ENCODE measurements at regions not wholly inside any gene's neighbourhood (a gene's known extent, or its start where the extent isn't known, plus 50 kb on each side); places are given as distances from the start of the nearest gene placed in this dataset.
A peak's percentile ranks its signal among the peaks of the same experiment; 100 is the strongest.

DNA sequence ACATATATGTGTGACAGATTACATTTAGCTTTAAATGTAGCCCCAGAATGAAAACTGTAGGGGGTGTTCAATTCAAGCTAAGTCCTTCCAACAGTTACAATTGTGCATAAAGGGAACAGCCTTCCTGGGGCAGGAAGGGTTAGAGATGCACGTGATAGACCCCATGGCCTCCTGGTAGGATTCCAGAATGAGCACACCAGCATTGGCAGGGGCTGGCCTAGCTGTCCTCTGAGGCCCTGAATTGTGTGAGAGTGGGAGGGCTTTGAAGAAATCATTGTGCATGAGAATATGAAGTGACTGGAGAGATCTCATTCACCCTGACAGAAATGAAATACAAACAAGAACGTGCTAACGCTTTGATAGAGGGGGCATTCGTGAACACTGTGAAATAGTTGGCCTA lies 663.8 kb upstream of the KLF4 start:
- no peak overlapping the region for H3K4me3 ChIP-seq (ENCODE audit: insufficient read depth, low read depth, low read length)
- no peaks in the 10 kb centered on the region for H3K9me3 ChIP-seq (ENCODE audit: control insufficient read depth, low read length)
- H3K36me3 ChIP-seq (ENCODE audit: control insufficient read depth, insufficient read depth, low read length), result no peaks in the 10 kb centered on the region
- H3K27ac ChIP-seq (ENCODE audit: insufficient read depth, low read depth, low read length, poor library complexity, severe bottlenecking), result no peak overlapping the region
- 90 to 92% methylated on average over 4 of the region's 4 CpGs for WGBS, 2 experiments
- H3K4me1 ChIP-seq (ENCODE audit: control insufficient read depth, insufficient read depth, low read length), result no peaks in the 10 kb centered on the region
- H3K27me3 ChIP-seq (ENCODE audit: control insufficient read depth, insufficient read depth, low read length, poor library complexity, severe bottlenecking), result no peaks in the 10 kb centered on the region

DNA sequence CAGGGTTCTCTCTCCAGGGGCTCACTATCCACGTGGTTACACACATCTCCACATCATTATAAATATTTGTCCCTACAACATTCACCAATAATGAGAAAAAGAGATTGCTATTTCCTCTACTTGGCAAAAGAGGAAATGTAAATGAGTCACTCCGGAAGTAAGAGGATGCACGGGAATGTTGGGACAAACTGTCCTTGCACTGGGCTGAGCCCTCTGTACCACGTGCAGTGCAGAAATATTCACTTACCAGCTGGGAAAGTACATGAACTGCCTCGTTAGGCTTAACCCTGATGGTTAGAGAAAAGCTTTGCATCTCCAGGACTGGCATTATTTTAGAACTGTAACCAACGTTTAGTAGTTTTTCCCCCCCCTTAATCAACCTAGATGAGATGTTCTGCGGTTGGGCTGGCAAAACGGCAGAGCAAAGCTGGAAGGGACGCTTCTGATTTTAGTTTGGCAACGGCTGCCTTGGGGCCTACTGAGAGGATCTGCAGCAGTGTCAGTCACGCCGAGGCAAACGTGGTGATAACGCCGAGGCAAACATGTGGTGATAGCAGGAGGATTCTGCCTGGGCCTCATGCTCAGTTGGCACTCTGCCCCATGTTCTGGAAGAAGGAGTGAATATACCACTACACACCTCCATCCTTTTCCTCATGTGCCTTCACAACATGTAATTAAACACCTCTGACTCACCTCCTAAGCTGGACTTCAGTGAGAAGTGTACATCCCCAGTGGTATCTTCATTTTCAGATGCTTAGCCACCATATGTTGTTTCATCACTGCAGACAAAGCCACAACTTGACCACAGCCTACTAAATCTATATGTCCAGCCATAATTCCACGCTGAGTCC lies 661.4 kb upstream of the KLF4 start:
- Histone ChIP-seq H3K4me3 (ENCODE audit: insufficient read depth, low read depth, low read length) (no peak overlapping the region), H3K27me3 (ENCODE audit: control insufficient read depth, insufficient read depth, low read length, poor library complexity, severe bottlenecking) (no peaks in the 10 kb centered on the region), H3K4me1 (ENCODE audit: control insufficient read depth, insufficient read depth, low read length) (no peaks in the 10 kb centered on the region), H3K9me3 (ENCODE audit: control insufficient read depth, low read length) (no peaks in the 10 kb centered on the region), H3K27ac (ENCODE audit: insufficient read depth, low read depth, low read length, poor library complexity, severe bottlenecking) (no peak overlapping the region), H3K36me3 (ENCODE audit: control insufficient read depth, insufficient read depth, low read length) (no peaks in the 10 kb centered on the region)
- 87 to 88% methylated on average over 16 of the region's 16 CpGs for WGBS, 2 experiments

DNA sequence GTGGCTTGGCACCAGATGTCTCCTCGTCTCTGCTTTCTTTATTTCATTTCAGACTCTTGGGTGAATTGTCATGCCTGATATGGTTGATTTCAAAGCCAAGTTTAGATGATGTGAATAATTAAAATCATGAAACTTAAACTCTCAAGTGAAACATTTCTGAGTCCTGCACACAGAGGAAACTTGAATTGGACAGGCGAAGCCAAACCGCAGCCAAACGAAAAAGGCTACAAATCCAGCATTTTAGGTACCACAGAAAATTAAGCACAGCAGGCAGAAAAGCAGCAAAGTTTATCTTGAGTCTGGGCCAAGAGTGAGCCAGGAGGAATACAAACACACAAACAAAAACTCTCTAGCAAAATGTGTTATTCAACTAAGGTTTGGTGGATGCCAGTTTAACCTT lies 659.8 kb upstream of the KLF4 start:
- no peaks in the 10 kb centered on the region for H3K9me3 ChIP-seq (ENCODE audit: control insufficient read depth, low read length)
- H3K36me3 ChIP-seq (ENCODE audit: control insufficient read depth, insufficient read depth, low read length), result no peaks in the 10 kb centered on the region
- H3K27ac ChIP-seq (ENCODE audit: insufficient read depth, low read depth, low read length, poor library complexity, severe bottlenecking), result no peak overlapping the region
- no peaks in the 10 kb centered on the region for H3K27me3 ChIP-seq (ENCODE audit: control insufficient read depth, insufficient read depth, low read length, poor library complexity, severe bottlenecking)
- WGBS, 2 experiments, result 92 to 94% methylated on average over 4 of the region's 4 CpGs
- no peak overlapping the region for H3K4me3 ChIP-seq (ENCODE audit: insufficient read depth, low read depth, low read length)
- H3K4me1 ChIP-seq (ENCODE audit: control insufficient read depth, insufficient read depth, low read length), result no peaks in the 10 kb centered on the region

- Histone ChIP-seq H3K27me3 (ENCODE audit: control insufficient read depth, insufficient read depth, low read length, poor library complexity, severe bottlenecking) (no peaks in the 10 kb centered on the region), H3K9me3 (ENCODE audit: control insufficient read depth, low read length) (no peaks in the 10 kb centered on the region), H3K4me1 (ENCODE audit: control insufficient read depth, insufficient read depth, low read length) (peaks cover 10% of the 10 kb centered on the region), H3K36me3 (ENCODE audit: control insufficient read depth, insufficient read depth, low read length) (no peaks in the 10 kb centered on the region), H3K27ac (ENCODE audit: insufficient read depth, low read depth, low read length, poor library complexity, severe bottlenecking) (peak overlapping the region; percentile 2), H3K4me3 (ENCODE audit: insufficient read depth, low read depth, low read length) (no peak overlapping the region)
- 58% methylated on average over 10 of the region's 10 CpGs for WGBS, 2 experiments
Observed at GRCh38 chr9:108142504-108143201, 653.1 kb upstream of the KLF4 start.

DNA sequence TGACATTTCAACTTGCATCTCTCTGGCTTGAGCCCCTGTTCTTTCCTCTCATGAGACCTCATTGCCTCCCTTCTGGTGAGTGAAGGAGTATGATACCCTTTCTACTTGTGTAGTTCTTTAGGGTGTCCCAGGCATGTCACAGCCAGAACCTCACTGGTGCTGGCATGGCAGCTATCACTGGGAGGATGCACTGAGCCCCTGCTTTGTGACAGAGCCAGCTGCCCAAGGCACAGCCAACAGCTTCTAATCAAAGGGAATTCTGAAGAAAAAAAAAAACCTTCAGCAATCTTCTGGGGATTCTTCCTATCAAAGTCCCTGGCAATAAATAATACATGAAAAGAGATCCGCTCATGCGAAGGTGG lies 652.6 kb upstream of the KLF4 start:
- Histone ChIP-seq H3K4me1 (ENCODE audit: control insufficient read depth, insufficient read depth, low read length) (peaks cover 10% of the 10 kb centered on the region), H3K27ac (ENCODE audit: insufficient read depth, low read depth, low read length, poor library complexity, severe bottlenecking) (peak overlapping the region; percentile 2), H3K36me3 (ENCODE audit: control insufficient read depth, insufficient read depth, low read length) (no peaks in the 10 kb centered on the region), H3K9me3 (ENCODE audit: control insufficient read depth, low read length) (no peaks in the 10 kb centered on the region), H3K27me3 (ENCODE audit: control insufficient read depth, insufficient read depth, low read length, poor library complexity, severe bottlenecking) (no peaks in the 10 kb centered on the region), H3K4me3 (ENCODE audit: insufficient read depth, low read depth, low read length) (no peak overlapping the region)
- whole genome bisulfite sequencing, 2 experiments, result 78 to 79% methylated on average over 2 of the region's 2 CpGs

DNA sequence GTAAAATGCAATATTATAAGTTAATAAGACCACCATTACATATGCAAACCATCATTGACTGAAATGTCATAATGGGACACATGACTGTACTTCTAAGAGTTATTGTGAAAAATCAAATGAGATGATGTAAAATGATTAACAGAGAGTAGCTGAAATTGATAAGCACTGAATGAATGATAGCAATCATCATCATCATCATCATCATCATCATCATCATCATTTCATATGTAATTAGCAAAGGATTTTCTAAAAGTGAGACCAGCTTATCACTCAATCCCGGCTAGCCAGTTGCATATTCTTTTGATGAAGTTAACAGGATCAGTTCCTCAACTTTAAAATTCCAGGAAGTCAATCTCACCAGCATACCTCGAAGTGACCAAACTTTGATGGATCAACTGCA lies 650.3 kb upstream of the KLF4 start:
- Histone ChIP-seq H3K4me1 (ENCODE audit: control insufficient read depth, insufficient read depth, low read length) (peaks cover 10% of the 10 kb centered on the region), H3K27me3 (ENCODE audit: control insufficient read depth, insufficient read depth, low read length, poor library complexity, severe bottlenecking) (no peaks in the 10 kb centered on the region), H3K9me3 (ENCODE audit: control insufficient read depth, low read length) (no peaks in the 10 kb centered on the region), H3K27ac (ENCODE audit: insufficient read depth, low read depth, low read length, poor library complexity, severe bottlenecking) (no peak overlapping the region), H3K36me3 (ENCODE audit: control insufficient read depth, insufficient read depth, low read length) (no peaks in the 10 kb centered on the region), H3K4me3 (ENCODE audit: insufficient read depth, low read depth, low read length) (no peak overlapping the region)
- 92 to 100% methylated on average over 2 of the region's 2 CpGs for WGBS, 2 experiments

GRCh38 chr9:108138516-108138915 lies 648.9 kb upstream of the KLF4 start:
- H3K4me3 ChIP-seq (ENCODE audit: insufficient read depth, low read depth, low read length), result no peak overlapping the region
- H3K27me3 ChIP-seq (ENCODE audit: control insufficient read depth, insufficient read depth, low read length, poor library complexity, severe bottlenecking), result no peaks in the 10 kb centered on the region
- peaks cover 10% of the 10 kb centered on the region for H3K4me1 ChIP-seq (ENCODE audit: control insufficient read depth, insufficient read depth, low read length)
- H3K36me3 ChIP-seq (ENCODE audit: control insufficient read depth, insufficient read depth, low read length), result no peaks in the 10 kb centered on the region
- WGBS, 2 experiments, result 87 to 88% methylated on average over 2 of the region's 2 CpGs
- no peak overlapping the region for H3K27ac ChIP-seq (ENCODE audit: insufficient read depth, low read depth, low read length, poor library complexity, severe bottlenecking)
- H3K9me3 ChIP-seq (ENCODE audit: control insufficient read depth, low read length), result no peaks in the 10 kb centered on the region

DNA sequence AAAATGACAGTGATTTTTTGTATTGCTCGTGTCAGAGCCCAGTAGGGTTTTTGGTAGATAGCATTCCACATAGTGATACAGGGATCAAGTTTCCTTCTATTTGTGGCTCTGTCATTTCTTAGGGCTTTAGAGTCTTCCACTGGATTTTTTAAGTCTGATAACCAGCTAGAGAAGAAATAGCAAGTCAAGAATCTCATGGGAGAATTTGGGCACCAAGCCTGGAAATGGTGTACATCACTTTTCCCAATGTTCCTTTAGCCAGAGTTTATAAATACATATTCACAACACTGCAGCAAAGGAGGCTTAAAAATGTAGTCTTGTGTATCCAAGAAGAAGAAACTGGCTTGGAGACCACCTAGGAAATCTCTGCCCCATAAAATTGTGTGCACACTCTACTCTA lies 647.1 kb upstream of the KLF4 start:
- 83 to 89% methylated on average over 1 of the region's 1 CpG for WGBS, 2 experiments
- Histone ChIP-seq H3K27ac (ENCODE audit: insufficient read depth, low read depth, low read length, poor library complexity, severe bottlenecking) (no peak overlapping the region), H3K9me3 (ENCODE audit: control insufficient read depth, low read length) (no peaks in the 10 kb centered on the region), H3K4me3 (ENCODE audit: insufficient read depth, low read depth, low read length) (no peak overlapping the region), H3K4me1 (ENCODE audit: control insufficient read depth, insufficient read depth, low read length) (no peaks in the 10 kb centered on the region), H3K36me3 (ENCODE audit: control insufficient read depth, insufficient read depth, low read length) (no peaks in the 10 kb centered on the region), H3K27me3 (ENCODE audit: control insufficient read depth, insufficient read depth, low read length, poor library complexity, severe bottlenecking) (no peaks in the 10 kb centered on the region)

DNA sequence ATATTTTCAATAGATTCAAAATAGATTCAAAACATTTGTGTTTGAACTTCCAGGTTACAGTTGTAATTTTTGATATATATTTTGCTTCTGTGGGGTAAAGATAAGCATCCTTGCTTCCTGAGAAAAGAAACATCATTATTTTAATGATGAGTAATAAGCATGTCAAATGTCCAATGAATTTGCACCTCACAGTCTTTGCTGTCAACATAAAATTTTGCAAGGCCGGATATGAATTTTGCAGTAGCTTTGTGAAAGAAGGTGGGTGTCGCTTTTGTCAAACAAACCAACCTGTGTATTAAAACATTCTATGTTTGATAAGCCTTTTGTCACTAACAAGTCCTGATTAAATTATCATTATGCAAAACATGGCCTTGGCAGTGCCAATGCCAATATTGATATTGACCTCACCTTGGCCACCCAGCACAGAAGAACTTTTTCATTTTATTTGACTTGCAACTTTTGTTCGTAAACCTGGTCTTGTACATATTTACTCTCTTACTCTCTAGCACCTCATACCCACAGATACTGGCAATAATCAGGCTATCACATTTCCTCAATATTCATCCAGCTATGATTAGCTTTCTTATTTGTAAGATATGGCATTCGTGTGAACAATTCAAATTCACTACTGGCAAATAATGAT lies 645.0 kb upstream of the KLF4 start:
- Histone ChIP-seq H3K4me3 (ENCODE audit: insufficient read depth, low read depth, low read length) (no peak overlapping the region), H3K9me3 (ENCODE audit: control insufficient read depth, low read length) (no peaks in the 10 kb centered on the region), H3K4me1 (ENCODE audit: control insufficient read depth, insufficient read depth, low read length) (no peaks in the 10 kb centered on the region), H3K36me3 (ENCODE audit: control insufficient read depth, insufficient read depth, low read length) (no peaks in the 10 kb centered on the region), H3K27ac (ENCODE audit: insufficient read depth, low read depth, low read length, poor library complexity, severe bottlenecking) (no peak overlapping the region), H3K27me3 (ENCODE audit: control insufficient read depth, insufficient read depth, low read length, poor library complexity, severe bottlenecking) (no peaks in the 10 kb centered on the region)
- WGBS, 2 experiments, result 96 to 98% methylated on average over 3 to 4 of the region's 4 CpGs

DNA sequence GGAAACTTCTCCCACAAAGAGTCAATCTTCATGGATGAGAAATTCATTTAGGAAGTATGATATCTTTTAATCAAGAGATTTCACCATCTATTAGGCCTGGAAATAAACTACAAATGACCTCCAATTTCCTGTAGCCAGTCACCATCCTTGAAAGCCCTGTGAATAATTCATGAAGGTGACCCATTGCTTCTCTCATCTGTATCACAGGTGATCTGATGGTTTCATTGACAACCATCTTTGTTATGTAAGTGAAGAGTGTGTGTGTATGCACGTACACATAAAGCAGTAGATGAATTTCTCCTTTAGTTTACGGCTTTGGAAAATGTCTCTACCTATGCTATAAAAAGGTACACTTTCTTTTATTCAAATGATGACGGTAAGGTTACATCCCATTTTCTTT lies 644.1 kb upstream of the KLF4 start:
- H3K27ac ChIP-seq (ENCODE audit: insufficient read depth, low read depth, low read length, poor library complexity, severe bottlenecking), result no peak overlapping the region
- WGBS, 2 experiments, result 50 to 60% methylated on average over 1 to 3 of the region's 3 CpGs
- H3K27me3 ChIP-seq (ENCODE audit: control insufficient read depth, insufficient read depth, low read length, poor library complexity, severe bottlenecking), result no peaks in the 10 kb centered on the region
- H3K9me3 ChIP-seq (ENCODE audit: control insufficient read depth, low read length), result no peaks in the 10 kb centered on the region
- H3K4me3 ChIP-seq (ENCODE audit: insufficient read depth, low read depth, low read length), result no peak overlapping the region
- no peaks in the 10 kb centered on the region for H3K36me3 ChIP-seq (ENCODE audit: control insufficient read depth, insufficient read depth, low read length)
- H3K4me1 ChIP-seq (ENCODE audit: control insufficient read depth, insufficient read depth, low read length), result no peaks in the 10 kb centered on the region
